HCT116 (cell line): ENCODE measurements at regions not wholly inside any gene's neighbourhood (a gene's known extent, or its start where the extent isn't known, plus 50 kb on each side); places are given as distances from the start of the nearest gene placed in this dataset.

ENCODE experiments used
- ATF3 ChIP-seq: IDR thresholded peaks from 2 replicates; pipeline ENCODE4 v1.6.1; 2012
- CBX3 ChIP-seq: IDR thresholded peaks from 2 replicates; pipeline ENCODE4 v1.6.1; 2012; ENCODE audit warnings: low read depth
- CEBPB ChIP-seq: IDR thresholded peaks from 2 replicates; pipeline ENCODE4 v1.6.1; 2012; ENCODE audit warnings: low read depth
- CTCF ChIP-seq, 3 experiments: fragments of 200-600 bp in 1 of 3; sonication (generic) in 1 of 3; IDR thresholded peaks in 2 of 3; conservative IDR thresholded peaks in 1 of 3; 2 replicates each; pipeline ENCODE4 v1.5.1; 2012 to 2017; ENCODE audit warnings: low read depth in 2 of 3, low read length in 2 of 3, antibody characterized with exemption in 1 of 3, borderline replicate concordance in 1 of 3, control low read depth in 1 of 3, mild to moderate bottlenecking in 1 of 3, mixed read lengths in 1 of 3, mixed run types in 1 of 3, moderate library complexity in 1 of 3; ENCODE audit not compliant: insufficient read depth in 1 of 3
- EZH2phosphoT487 ChIP-seq: fragments of 200-600 bp; IDR thresholded peaks from 2 replicates; pipeline ENCODE4 v1.6.1; 2018; ENCODE audit warnings: antibody characterized with exemption, borderline replicate concordance
- MAX ChIP-seq: IDR thresholded peaks from 2 replicates; pipeline ENCODE4 v1.6.1; 2012
- POLR2A ChIP-seq: IDR thresholded peaks from 2 replicates; pipeline ENCODE4 v1.7.0; 2011; ENCODE audit warnings: borderline replicate concordance; ENCODE audit not compliant: insufficient read depth, insufficient read length; ENCODE audit errors: extremely low read depth
- POLR2AphosphoS5 ChIP-seq: IDR thresholded peaks from 2 replicates; pipeline ENCODE4 v1.6.1; 2011; ENCODE audit warnings: mild to moderate bottlenecking, low read depth, low read length, moderate library complexity
- SP1 ChIP-seq: IDR thresholded peaks from 2 replicates; pipeline ENCODE4 v1.6.1; 2012; ENCODE audit warnings: low read depth
- YY1 ChIP-seq: IDR thresholded peaks from 2 replicates; pipeline ENCODE4 v1.6.1; 2011; ENCODE audit warnings: low read length, low read depth, moderate library complexity, mild to moderate bottlenecking; ENCODE audit not compliant: insufficient replicate concordance; ENCODE audit errors: extremely low read depth
- ZNF274 ChIP-seq: fragments of 200-500 bp; sonication (Bioruptor generic); IDR thresholded peaks from 2 replicates; pipeline ENCODE4 v1.6.1; 2014; ENCODE audit warnings: mild to moderate bottlenecking, low read depth, low read length, inconsistent platforms

GRCh38 chr11:92753161-92753560 is 216.3 kb upstream of the MTNR1B start:
- TF ChIP-seq CTCF (IDR thresholded peaks at IDR 0.05 in 2 of 3, conservative IDR thresholded peaks at IDR 0.05 in 1 of 3; ENCODE audit: borderline replicate concordance in 1 of 3, insufficient read depth in 1 of 3, low read depth in 2 of 3, low read length in 2 of 3) (no peak), SP1 (no peak), POLR2AphosphoS5 (no peak), POLR2A (no peak), MAX (no peak), YY1 (no peak), CBX3 (no peak), ZNF274 (no peak), EZH2phosphoT487 (no peak), CEBPB (no peak), ATF3 (no peak)
